Transverse colon (tissue), 4 donors: ENCODE measurements at regions not wholly inside any gene's neighbourhood (a gene's known extent, or its start where the extent isn't known, plus 50 kb on each side); places are given as distances from the start of the nearest gene placed in this dataset.

Experiments
- CTCF ChIP-seq, 5 experiments: fragments of 200-600 bp in 3 of 5; fragments of 450-650 bp in 2 of 5; sonication (generic) in 3 of 5; IDR thresholded peaks; 1 replicate in 2 of 5; 2 replicates in 3 of 5; pipeline ENCODE4 v1.5.1; 2016 to 2017; ENCODE audit warnings: antibody characterized with exemption in 5 of 5, inconsistent platforms in 3 of 5, mild to moderate bottlenecking in 2 of 5, moderate library complexity in 1 of 5
- EP300 ChIP-seq: sonication (generic); formaldehyde crosslinking; IDR thresholded peaks from one replicate; pipeline ENCODE4 v1.6.1; 2017; ENCODE audit warnings: antibody characterized with exemption, low read depth
- POLR2AphosphoS5 ChIP-seq, 3 donors: sonication (generic); formaldehyde crosslinking; IDR thresholded peaks; one replicate each; pipeline ENCODE4 v1.6.1; 2016; ENCODE audit warnings: antibody characterized with exemption in 3 of 3

- TF ChIP-seq EP300 (no peak), CTCF (IDR thresholded peaks at IDR 0.05) (no peak), POLR2AphosphoS5 (IDR thresholded peaks at IDR 0.05) (no peak)
Observed at GRCh38 chr6:93684339-93684738, 265.0 kb upstream of the EPHA7 start.
